ENCODE measurements at regions not wholly inside any gene's neighbourhood (a gene's known extent, or its start where the extent isn't known, plus 50 kb on each side); places are given as distances from the start of the nearest gene placed in this dataset.
"Not testable (repeated sequence)": the region's sequence is repeated elsewhere in the genome, so short reads cannot be mapped to it uniquely, and the experiment has no call there.

DNA sequence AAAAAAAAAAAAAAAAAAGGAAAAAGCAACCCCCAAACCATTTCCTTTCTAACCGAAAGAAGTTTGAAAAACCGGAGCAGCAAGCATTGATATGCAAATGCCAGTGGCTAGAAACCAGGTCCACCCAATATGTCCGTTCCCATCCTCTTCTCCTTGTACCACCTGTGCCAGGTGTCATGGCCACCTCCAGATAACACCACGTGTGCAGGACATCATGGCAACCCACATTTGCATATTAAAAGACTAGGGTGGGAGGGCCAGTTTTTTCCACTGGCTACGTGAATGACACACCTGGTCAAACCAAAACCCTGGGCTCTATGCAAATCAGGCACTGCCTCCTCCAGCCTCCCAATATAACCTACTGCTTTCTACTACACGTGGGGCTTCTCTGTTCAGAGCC lies 303.3 kb upstream of the GULP1 start:
- DNase-seq: no peak

DNA sequence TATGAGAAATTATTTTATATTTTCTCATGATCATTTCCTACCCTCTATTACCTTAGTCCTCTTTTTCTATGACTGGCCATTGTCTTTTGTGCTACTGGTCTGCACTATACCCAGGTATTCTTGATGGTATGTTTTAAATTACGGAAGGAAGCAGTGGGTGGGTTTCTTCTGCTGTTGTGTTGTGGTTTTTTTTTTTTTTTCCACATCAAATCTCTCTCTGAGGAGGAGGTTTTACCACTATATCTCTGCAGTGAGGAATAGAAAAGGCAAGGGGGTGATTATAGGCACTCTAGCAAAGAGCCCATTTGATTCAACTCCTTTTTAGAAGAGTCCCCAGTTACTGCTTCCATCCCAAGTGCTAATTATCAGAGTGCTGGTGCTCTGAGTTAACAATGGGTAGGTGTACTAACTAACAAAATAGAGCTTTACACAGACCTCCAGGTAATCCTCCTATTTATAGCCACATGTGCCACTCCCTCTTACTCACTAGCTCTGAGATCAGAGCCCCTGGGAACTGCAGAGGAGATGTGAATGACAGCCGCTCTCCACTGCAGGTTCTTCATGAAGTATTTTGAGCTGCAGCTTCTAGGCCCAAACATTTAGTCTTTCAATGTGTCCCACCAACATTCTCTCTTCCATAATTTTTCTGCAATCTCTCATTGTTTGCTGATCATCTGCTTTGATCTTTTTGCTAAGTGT lies 301.6 kb upstream of the GULP1 start:
- DNase-seq: peak in 8 of 56 donors; percentile 19 to 67 (median 31)

DNA sequence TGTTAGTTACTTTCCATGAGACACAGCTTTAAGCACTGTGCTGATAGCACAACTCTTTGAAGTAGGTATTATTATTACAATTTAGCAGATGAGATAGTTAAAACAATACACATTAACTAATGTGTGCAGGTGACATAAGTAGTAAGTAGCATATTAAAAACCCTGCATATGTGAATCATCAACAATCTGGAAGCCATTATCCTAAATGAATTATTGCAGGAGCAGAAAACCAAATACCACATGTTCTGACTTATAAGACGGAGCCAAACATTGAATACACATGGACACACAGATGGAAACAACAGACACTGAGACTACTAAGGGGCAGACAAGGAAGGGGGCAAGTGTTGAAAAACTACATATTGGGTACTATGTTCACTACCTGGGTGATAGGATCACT lies 300.3 kb upstream of the GULP1 start:
- no peak for DNase-seq

DNA sequence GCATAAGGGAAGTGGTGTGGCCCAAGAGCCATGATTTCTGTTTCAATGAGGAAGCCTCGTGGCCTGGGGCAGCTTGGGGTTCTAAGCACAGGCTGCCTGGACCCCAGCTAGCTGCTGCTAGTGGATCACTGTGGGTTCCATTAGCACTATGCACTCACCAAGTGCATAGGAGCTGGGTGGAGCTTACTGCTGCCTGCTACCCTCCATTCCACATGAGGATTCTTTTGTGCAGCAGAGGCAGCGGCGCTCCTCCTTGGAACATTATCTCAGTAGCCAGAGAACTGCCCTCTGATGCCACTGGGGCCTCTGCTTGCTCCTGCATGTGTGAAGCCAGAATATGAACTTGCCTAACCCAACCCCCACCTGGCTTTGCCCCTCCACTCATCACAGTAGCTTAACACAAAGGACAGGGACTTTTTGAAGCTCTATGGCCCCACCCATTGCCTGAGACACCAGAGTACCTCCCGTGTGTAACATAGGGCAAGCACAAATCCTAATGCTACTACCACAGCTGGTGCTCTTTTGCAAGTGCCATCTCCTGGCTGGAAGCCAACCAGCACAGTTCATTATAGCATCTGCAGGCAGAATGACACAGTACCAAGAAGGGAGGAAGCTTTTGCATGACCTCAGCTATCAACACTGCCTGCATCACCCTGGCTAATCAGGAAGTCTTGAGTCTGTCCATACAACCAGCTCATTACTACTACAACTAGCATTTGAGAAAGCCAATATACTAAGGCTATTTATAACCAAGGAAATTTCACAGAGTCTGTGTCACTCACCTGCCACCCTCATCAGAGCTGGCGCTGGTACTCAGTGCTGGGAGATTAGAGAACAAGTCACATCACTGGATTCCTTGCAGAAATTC lies 297.0 kb upstream of the GULP1 start:
- DNase-seq: peak in 23 of 56 donors; percentile 4 to 58 (median 22)

DNA sequence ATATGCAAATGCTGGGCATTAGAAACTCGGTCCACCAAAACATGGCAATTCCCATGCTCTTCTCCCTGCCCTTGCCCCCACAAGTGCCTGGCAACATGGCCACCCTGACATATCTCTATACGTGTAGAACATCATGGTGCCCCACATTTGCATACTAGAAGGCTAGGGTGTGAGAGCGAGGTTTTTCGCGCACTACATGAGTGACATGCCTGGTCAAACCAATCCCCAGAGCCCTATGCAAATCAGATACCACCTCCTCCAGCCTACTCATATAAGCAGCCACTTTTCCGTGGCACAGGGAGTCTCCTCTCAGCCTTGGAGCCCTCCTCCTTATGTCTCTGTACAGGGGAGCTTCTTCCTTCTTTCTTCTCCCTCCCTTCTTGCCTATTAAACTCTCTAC lies 296.1 kb upstream of the GULP1 start:
- no peak for DNase-seq

DNA sequence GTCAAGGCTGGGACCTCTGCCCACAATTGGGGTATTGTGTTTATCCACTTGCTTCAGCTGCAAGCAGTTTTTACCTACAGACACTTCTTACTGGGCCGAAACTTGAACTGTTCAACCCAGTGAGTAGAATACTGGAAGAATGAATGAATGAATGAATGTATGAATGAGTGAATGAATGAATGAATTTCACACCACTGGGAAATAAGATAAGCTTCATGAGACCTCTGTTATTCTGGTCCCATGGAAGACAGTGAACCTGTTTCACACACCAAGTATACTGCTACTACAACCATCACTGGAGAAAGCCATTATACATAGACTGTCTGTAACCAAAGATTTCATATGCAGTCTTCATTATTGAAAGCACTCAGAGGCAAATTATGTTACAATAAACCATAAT lies 295.0 kb upstream of the GULP1 start:
- DNase-seq: no peak

DNA sequence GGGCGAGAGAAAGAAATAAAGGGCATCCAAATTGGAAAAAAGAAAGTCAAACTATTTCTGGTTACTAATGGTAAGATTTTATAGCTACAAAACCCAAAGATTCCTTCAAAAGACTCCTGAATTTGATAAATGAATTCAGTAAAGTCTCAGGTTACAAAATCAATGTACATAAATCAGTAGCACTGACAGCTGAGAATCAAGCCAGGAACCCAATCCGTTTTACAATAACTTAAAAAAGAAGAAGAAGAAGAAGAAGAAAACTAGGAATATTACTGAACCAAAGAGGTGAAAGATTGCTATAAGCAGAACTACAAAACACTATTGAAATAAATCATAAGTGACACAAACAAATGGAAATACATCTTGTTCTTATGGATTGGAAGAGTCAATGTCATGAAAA lies 291.5 kb upstream of the GULP1 start:
- no peak for DNase-seq

DNA sequence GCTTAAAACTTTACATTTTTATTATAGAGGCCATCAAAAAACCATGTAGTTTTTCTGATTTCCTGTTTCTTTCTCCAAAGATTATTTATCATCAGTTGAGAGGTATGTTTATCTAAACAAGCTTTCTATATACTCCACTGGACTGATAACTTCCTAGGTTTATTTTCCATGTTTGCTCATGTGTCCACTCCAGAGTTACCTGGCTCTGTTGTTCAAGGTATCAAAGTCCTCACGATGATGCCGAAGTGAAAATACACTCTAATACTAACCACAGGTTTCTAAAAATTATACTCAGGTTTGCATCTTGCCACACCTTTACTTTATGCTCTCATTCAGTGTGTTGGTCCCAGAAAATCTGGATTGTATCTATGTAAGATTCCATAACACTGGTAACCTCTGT lies 287.9 kb upstream of the GULP1 start:
- no peak for DNase-seq

DNA sequence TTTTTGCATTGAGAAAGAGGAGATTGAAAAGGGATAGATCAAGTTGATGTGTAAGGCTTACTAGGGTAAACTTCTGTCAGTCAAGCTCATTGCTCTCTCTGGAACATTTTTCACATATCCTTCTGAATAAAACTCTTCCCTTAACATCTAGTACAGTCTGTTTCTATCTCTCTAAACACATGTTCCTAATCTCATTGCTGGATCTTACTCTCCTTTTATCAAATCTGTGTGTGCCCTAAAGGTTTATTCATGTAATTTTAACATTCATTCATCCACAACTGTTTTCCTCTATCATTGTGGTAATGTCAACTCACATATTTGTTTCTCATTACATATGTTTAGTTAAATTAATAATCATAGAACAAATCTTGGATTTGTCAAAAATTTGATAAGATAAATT lies 277.9 kb upstream of the GULP1 start:
- no peak for DNase-seq

DNA sequence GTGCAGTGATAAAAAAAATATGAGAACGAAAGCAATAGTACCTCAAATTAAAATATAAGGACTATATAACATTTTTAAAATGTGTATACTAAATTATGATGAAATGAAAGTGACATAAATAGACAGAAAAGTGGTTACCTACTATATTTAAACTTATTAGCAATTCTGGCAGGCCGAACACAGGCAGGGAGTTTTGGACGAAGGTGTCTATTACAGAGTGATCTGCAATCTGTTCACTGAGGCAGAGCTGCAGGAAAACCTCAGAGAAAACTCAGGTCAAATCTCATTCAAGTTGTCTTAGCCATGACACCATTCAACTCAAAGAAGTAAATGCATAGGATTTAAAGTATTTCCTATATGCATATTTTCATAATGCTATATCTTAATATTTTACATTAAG lies 274.8 kb upstream of the GULP1 start:
- DNase-seq: no peak

DNA sequence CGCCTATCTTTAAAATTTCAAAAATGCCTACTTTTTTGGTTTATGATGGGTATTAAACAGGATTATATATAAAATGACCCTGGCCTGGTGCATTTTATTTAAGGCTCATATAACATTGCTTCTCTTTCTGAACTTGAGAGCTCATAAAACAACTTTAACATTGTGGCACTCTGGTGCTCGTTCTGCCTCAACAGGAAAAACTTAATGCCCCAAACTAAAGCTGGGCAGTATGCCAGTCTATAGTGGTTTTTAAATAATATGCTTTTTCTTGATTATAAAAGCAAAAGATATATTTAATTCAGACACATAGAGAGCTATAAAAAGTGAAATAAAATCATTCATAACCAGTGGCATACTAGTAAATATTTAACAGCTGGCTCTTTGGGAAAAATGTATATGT lies 269.3 kb upstream of the GULP1 start:
- no peak for DNase-seq

DNA sequence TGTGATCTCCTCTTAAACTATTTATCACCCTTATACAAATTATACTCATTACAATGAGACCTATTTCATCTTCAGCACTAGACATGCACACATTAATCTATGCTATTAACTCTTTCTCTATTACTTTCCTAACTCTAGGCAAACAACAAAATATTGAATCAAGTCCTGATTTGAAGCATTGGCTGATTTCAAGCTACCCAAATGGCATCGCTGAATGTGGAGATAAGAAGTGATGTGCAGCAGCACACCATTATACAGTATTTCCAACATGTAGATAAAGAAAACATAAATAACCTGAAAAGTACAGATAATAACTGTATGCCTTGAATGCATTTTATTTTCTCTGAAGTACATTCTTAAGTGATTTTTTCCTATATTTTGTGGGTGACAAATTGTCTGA lies 268.6 kb upstream of the GULP1 start:
- DNase-seq: no peak

DNA sequence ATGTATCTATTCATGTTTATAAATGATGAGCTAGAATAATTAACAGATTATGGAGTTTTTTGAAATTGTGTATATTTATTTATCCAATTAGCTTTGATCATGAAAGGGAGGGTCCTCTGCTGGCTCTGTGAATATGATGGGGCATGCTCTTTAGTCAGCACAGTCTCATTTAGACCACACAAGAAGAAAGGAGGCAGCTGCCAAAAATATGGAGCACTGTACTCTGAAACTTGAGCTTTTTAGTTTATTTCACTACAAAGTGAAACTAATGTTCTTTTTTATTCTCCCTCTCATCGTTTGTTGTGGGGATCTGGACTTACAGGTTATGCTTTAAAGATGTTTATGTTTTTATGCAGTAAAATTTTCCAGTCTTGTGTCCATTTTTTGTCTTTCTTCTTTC lies 266.9 kb upstream of the GULP1 start:
- no peak for DNase-seq

DNA sequence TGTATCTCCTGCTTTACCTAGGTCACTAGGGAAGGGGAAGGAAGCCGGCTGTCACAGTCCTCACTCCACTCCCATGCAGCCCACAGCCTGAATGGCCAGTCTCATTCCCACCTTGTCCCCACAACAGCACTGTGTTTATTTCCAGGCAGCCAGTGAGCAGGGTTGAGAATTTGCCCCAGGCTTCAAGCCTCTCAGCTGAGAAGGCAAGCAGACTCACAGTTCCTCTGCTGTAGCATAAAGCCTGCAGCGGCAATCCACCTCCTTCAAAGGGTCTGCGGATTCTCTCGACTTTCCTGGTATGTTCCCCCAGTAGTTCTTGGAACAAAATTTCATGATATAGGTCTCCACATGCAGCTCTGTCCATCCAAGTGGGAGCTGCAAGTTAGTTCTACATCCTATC lies 262.9 kb upstream of the GULP1 start:
- no peak for DNase-seq

DNA sequence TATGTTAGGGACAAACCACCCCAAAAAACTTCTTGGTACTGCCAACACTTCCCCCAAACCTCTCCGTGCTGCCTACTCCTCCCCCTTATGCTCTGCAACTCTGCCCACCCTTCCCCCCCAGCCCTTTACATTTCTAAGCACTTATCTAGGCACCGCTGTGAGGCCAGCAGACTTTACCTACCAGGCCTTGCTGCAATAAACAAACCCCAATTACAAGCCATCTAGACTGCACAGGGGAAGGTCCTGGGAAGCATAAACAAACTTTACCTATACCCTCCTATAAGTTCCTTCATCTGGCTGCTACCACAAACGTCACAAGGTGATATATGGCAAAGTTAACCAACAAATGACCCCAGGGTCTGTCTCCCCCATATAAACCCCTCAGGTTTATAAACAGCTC lies 259.4 kb upstream of the GULP1 start:
- DNase-seq: no peak

DNA sequence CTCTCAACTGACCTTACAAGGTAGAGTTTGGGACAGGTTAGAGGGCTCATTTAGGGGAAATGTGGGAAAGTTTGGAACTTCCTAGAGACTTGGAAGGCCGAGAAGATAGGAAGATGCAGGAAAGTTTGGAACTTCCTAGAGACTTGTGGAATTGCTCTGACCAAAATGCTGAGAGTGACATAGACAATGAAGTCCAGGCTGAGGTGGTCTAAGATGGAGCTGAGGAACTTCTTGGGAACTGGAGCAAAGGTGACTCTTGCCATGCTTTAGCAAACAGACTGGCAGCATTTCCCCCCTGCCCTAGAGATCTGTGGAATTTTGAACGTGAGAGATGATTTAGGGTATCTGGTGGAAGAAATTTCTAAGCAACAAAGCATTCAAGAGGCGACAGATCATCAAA lies 258.9 kb upstream of the GULP1 start:
- no peak for DNase-seq

DNA sequence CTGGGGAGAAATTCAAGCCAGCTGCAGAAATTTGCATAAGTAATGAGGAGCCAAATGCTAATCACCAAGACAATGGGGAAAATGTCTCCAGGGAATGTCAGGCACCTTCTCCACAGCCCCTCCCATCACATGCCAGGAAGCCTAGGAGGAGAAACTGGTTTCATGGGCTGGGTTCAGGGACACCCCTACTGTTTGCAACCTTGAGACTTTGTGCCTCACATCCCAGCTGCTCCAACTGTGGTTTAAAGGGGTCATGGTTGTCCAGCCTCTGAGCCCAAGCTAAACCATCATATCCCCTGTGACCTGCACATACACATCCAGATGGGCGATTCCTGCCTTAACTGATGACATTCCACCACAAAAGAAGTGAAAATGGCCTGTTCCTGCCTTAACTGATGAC lies 258.4 kb upstream of the GULP1 start:
- DNase-seq: not testable (repeated sequence)

DNA sequence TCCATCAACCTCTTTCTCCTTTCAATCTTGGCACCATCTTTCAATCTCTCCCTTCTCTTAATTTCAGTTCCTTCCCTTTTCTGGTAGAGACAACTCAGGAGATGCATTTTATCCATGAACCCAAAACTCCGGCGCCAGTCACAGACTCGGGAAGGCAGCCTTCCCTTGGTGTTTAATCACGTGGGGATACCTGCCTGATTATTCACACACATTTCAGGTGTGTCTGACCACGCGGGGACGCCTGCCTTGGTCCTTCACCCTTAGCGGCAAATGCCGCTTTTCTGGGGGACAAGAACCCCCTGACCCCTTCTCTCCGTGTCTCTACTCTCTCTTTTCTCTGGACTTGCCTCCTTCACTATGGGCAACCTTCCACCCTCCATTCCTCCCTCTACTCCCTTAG lies 257.6 kb upstream of the GULP1 start:
- not testable (repeated sequence) for DNase-seq

DNA sequence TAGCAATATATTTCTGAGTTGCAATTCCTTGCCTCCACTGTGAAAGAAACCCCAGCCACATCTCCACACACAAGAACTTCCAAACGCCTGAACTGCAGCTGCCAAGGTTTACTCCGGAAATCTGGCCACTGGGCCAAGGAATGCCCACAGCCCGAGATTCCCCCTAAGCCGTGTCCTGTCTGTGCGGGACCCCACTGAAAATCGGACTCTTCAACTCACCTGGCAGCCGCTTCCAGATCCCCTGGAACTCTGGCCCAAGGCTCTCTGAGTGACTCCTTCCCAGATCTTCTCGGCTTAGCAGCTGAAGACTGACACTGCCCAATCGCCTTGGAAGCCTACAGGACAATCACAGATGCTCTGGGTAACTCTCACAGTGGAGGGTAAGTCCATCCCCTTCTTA lies 256.3 kb upstream of the GULP1 start:
- not testable (repeated sequence) for DNase-seq

DNA sequence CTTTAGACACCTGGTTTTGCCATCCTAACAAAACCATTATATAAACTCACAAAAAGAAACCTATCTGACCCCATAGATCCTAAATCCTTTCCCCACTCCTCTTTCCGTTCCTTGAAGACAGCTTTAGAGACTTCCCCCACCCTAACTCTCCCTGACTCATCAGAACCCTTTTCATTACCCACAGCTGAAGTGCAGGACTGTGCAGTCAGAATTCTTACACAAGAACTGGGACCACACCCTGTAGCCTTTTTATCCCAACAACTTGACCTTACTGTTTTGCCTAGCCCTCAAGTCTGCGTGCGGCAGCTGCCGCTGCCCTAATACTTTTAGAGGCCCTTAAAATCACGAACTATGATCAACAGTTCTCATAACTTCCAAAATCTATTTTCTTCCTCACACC lies 254.9 kb upstream of the GULP1 start:
- not testable (repeated sequence) for DNase-seq

DNA sequence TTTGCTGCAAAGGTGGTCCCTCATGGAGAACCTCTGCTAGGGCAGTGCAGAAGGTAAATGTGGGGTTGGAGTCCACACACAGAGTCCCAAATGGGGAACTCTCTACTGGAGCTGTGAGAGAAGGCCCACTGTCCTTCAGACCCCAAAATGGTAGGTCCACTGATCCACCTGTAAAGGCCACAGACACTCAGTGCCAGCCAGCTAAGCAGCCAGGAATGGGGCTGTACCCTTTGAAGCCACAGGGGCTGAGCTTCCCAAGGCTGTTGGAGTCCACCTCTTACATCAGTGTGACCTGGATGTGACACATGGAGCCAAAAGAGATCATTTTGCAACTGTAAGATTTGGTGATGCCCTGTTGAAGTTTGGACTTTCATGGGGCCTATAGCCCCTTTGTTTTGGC lies 252.4 kb upstream of the GULP1 start:
- DNase-seq: no peak

DNA sequence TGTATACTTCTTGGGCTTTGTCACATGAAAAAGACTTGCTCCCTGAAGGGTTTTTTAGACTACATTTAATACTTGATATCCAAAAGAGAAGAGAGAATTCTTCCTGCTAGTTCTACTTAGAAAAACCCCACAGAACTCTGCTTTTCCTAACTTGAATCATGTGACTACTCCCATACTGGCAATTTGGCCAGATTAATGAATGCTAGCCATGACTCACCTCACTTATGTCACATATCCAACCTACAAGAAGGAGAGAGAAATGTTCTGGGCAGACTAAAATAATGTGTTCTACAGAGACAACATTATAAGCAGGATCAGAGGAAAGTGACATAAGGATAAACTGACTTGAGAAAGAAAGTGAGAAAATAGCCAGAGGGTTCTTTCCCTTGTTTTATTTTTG lies 249.3 kb upstream of the GULP1 start:
- no peak for DNase-seq

DNA sequence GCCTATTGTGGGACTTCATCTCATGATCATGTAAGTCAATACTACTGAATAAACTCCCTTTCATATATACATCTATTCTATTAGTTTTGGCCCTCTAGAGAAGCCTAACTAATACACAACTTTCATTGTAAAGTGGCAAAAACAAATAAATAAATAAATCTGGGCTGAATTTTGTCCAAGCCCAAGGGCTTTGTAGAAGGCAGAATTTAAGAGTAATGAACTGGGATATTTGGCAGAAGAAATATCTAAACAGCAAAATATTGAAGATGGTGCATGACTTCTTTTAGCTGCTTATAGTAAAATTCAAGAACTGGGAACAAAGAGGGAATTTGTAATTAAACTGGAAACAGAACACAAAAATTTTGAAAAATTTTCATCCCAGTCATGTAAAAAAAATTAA lies 246.7 kb upstream of the GULP1 start:
- DNase-seq: no peak

All from nucleus accumbens (tissue), 56 donors.